Activated T-cell treated with anti-CD3 and anti-CD28 coated beads for 48 hours (primary cell): ENCODE measurements at regions not wholly inside any gene's neighbourhood (a gene's known extent, or its start where the extent isn't known, plus 50 kb on each side); places are given as distances from the start of the nearest gene placed in this dataset.
A peak's percentile ranks its signal among the peaks of the same experiment; 100 is the strongest.
"Not testable (repeated sequence)": the region's sequence is repeated elsewhere in the genome, so short reads cannot be mapped to it uniquely, and the experiment has no call there.

Source experiments
- DNase-seq: peaks from one replicate; pipeline ENCODE4 v3.0.0-alpha.2; 2020; ENCODE audit warnings: low read depth

DNA sequence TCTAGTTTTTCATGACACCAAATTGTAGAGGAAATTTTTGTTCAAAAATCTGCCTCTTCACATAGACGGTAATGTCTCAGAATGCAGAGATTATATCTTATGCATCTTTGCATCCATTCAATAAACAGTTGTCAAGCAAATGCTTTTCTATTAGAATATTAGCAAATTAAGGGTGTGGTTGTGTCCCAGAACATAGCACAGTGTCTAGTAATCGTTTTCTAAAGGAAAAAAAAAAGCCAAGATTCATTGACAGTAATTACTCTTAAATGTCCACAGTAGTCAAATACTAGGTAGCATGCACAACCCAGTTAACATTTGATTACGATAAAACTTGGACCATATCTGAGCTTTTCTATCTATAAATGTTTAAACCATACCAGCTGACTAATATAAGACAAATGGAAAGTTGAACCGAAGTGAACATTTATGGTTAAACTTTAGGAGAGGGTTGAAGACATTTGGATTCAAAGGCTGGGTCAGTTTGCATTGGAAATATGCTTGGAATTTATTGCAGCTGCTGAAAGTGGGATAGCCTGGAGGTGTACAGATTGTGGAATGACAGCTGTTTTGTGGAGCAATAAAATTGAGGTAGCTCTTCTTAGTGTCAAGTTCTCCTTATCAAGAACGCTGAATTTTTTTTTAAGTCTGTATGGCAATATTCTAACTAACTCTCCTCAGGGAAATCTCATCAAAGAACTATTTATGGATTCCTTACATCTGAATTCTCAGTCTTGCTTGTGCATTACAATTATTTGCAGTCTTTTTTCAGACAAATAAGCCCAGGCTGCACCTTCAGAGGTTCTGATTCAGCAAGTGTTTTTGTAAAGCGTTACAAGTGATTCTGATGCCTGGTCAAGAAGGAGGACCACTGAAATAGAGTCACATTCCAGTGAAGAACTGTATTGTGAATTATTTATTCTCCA lies 66.7 kb upstream of the ATP2B1 start:
- DNase-seq, result no peak

DNA sequence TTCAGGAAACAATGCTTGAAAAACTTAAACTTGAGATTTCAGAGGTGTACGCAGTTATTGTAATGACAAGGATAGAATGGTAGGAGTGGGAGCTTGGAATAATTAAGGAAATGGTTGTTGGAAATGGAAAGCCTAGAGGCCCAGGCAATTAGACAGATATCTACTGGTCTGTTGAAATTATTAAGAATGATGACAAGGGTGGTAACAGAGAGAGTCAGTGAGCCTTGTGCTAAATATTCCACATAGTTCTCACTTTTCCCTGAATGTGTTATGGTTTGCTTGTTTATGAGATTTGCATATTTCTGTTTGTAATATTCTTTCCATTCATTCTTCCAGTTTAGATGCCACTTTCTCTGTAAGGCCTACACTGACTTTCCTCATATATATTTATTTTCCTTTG lies 66.0 kb upstream of the ATP2B1 start:
- DNase-seq, result no peak

DNA sequence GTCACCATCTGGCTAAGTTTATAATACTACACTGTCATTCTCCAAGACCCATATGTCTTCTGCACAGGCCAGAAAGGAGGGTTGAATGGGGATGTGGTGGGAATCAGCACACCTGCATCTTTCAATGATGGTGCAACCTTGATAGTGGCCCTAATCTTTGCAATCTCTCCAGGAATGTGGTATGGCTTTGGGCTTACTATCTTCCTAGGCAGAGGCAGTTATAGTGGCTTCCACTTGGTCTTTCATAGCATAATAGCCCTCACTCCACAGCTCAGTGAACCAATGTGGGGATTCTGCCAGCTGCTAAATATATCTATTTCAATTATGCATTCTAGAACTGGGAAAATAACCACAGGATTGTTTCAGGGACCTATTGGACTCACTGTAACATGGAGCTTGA lies 61.8 kb upstream of the ATP2B1 start:
- no peak for DNase-seq

DNA sequence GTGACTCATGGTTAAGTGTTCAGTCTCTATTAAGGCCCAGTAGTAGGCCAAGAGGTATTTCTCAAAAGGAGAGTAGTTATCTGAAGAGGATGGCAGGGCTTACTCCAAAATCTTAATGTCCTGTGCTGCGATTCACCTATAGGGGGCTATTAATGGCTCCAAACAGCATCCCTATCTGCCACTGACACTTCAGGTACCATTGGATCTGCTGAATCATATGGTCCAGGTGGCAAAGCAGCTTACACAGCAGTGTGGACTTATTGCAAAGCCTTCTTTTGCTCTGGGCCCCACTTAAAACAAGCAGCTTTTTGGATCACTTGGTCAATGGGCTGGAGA lies 60.8 kb upstream of the ATP2B1 start:
- DNase-seq, result no peak

DNA sequence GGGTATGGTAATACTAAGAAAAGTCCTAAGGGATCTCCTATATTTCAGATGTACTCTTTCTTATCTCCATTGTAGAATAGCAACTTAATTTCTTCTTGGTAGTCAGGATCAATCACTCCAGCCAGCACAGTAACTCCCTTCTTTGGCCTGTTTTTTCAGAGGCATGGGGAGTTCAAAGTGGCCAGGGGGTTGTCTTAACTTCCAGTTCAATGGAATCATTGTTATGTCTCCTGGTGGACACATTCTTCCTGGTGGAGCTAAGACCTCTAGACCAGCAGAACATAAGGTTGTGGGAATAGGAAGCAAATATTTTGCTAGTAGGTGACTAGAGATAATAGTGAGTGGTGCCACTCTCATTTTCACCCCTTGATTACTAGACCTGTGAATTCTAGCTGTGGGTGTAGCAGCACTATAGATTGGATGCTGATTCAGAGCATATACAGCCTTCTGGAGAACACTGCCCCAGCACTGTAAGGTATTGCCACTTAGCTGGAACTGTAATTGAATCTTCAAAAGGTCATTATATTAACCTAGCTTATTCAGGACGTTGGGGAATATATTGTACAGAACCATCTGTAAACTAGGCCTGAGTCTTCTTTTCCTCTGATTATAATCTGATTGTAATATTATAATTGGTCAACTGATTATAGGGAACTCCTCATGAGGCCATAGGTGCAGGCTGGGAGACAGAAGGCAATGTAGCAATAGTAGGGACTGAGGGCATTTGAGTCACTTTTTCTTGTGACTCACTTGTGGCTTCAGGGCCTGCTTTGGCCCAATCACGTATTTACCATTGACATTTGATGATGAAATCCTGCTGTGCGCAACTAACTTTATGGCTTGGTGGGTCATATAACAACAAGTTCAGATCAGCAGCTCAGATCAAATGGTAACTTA lies 60.2 kb upstream of the ATP2B1 start:
- peak; percentile 17 for DNase-seq

DNA sequence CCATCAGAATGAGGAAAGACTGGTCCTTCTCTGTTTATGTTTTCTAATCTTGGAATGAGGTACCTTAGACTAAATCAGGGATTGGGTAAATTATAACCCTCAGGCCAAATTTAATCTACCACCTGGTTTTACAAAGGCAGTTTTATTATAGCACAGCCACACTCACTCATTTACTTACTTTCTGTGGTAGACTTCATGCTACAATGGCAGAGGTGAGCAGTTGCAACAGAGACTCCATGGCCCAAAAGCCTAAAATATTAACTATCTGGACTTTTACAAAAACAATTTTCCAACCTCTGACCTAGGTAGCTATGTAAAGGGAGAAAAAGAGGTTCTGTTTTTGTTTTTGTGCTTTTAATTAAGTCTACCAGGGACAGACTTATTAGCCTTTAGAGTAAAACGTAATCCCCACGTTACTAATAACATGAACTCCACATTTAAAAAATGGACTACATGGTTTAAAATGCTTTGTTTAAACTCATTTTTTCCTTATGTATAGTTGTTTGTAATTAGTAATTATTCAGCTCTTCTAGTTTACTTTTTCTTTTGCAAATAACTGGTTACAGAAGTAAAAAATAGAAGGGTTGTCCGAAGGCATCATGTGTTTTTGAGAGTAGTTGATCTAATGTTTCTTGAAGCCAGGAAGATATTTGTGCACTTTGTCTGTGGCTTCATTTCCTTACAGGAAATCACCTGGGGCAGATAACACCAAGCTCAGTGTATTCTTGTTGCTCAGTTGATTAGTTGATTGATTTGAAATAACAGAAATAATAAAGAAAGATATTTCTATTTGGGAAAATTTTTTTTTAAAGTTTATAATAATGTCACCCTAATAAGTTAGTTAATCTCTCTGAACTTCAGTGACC lies 57.6 kb upstream of the ATP2B1 start:
- no peak for DNase-seq

DNA sequence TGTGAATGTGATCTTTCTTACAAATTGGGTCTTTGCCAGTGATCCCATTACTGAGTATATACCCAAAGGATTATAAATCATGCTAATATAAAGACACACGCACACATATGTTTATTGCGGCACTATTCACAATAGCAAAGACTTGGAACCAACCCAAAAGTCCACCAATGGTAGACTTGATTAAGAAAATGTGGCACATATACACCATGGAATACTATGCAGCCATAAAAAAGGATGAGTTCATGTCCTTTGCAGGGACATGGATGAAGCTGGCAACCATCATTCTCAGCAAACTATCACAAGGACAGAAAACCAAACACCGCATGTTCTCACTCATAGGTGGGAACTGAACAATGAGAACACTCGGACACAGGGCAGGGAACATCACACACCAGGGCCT lies 55.5 kb upstream of the ATP2B1 start:
- not testable (repeated sequence) for DNase-seq

DNA sequence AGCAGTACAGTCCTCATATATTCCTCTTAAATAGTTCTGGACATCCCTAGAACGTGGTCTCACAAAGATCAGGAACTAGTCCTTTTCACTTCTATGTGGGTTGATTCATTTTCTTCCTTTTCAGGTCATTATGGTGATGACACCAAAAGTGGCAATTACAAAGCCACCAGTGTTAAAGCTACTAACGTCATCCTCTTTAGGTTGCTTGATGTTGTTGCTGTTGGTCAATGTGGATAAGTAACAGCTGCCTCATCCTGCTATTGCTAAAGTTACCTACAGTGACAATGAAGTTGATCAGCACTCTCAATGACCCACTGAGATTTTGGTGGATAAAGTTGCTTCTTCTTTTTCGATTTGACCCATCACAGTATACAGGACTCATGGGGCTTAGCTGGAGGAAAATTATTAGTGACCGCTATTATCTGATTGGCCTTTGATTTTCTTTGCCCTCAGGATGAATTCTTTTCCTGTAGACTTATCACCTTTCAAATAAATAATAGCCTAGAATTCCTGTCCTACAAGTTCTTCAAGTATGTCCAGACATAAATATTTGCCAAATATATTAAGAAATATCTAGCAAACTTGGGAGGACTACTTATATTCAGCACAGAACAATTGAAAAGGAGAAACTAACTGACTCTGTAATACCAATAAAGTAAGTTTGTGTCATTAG lies 54.0 kb upstream of the ATP2B1 start:
- DNase-seq, result no peak

DNA sequence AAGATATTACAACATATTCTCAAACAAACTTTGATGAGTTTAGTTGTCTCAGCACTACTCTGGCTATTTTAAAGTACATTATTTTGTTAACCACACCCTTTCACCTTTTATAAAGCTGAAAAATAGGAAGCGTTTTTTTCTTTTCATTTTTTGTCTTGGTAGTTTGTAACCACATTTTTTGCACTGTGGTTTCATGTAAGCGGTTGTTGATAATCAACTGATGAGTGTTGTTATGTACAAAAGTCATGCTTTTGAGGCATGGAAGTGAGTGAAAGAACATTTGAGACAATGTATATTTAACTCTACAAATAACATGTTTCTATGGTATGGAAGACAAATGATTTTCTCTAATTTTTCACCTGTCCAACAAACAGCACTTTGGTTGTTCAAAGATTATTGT lies 52.1 kb upstream of the ATP2B1 start:
- no peak for DNase-seq
